H9 (cell line): ENCODE measurements at regions not wholly inside any gene's neighbourhood (a gene's known extent, or its start where the extent isn't known, plus 50 kb on each side); places are given as distances from the start of the nearest gene placed in this dataset.

Source experiments
- DNase-seq: peaks from one replicate; pipeline ENCODE4 v3.0.0-alpha.2; 2017
- H2AFZ ChIP-seq: one replicate; pipeline ENCODE4 v1.6.1; 2013; ENCODE audit warnings: mild to moderate bottlenecking, low read length, control low read depth, moderate library complexity
- H2AK5ac ChIP-seq: 2 replicates; pipeline ENCODE4 v1.6.1; 2013; ENCODE audit warnings: low read length, control low read depth, mixed read lengths; ENCODE audit not compliant: insufficient read length
- H2BK120ac ChIP-seq: one replicate; pipeline ENCODE4 v1.6.1; 2013; ENCODE audit warnings: low read depth, mild to moderate bottlenecking, low read length, control low read depth, inconsistent platforms; ENCODE audit not compliant: poor library complexity, severe bottlenecking
- H2BK12ac ChIP-seq: 2 replicates; pipeline ENCODE4 v1.6.1; 2013; ENCODE audit warnings: low read length, control low read depth, mixed read lengths, low read depth; ENCODE audit not compliant: insufficient read length
- H2BK15ac ChIP-seq: 2 replicates; pipeline ENCODE4 v1.6.1; 2013; ENCODE audit warnings: low read depth, low read length, control low read depth
- H2BK20ac ChIP-seq: one replicate; pipeline ENCODE4 v1.6.1; 2013; ENCODE audit warnings: low read depth, mild to moderate bottlenecking, low read length, control low read depth, inconsistent platforms; ENCODE audit not compliant: poor library complexity, severe bottlenecking
- H2BK5ac ChIP-seq: 2 replicates; pipeline ENCODE4 v1.6.1; 2013; ENCODE audit warnings: low read length, control low read depth, mixed read lengths; ENCODE audit not compliant: insufficient read length
- H3K14ac ChIP-seq: 2 replicates; pipeline ENCODE4 v1.6.1; 2013; ENCODE audit warnings: low read length, control low read depth; ENCODE audit not compliant: insufficient read depth
- H3K18ac ChIP-seq: 2 replicates; pipeline ENCODE4 v1.6.1; 2013; ENCODE audit warnings: low read depth, mild to moderate bottlenecking, mixed read lengths, low read length, control low read depth; ENCODE audit not compliant: insufficient read length
- H3K23ac ChIP-seq: 2 replicates; pipeline ENCODE4 v1.6.1; 2013; ENCODE audit warnings: low read length, control low read depth, mixed read lengths, low read depth; ENCODE audit not compliant: insufficient read length
- H3K23me2 ChIP-seq: 2 replicates; pipeline ENCODE4 v1.6.1; 2013; ENCODE audit warnings: low read depth, mild to moderate bottlenecking, mixed read lengths, low read length, control low read depth; ENCODE audit not compliant: insufficient read length, poor library complexity, severe bottlenecking
- H3K27ac ChIP-seq: 2 replicates; pipeline ENCODE4 v1.5.1; 2013; ENCODE audit warnings: low read length, control low read depth, mixed read lengths, low read depth; ENCODE audit not compliant: insufficient read length
- H3K27me3 ChIP-seq: 2 replicates; pipeline ENCODE4 v1.6.1; 2013; ENCODE audit warnings: low read length, control low read depth, inconsistent platforms; ENCODE audit not compliant: insufficient read depth
- H3K4ac ChIP-seq: 2 replicates; pipeline ENCODE4 v1.6.1; 2013; ENCODE audit warnings: low read depth, mild to moderate bottlenecking, control low read depth, inconsistent platforms, low read length, moderate library complexity
- H3K4me1 ChIP-seq: 2 replicates; pipeline ENCODE4 v1.6.1; 2013; ENCODE audit warnings: low read length, control low read depth, inconsistent platforms; ENCODE audit not compliant: insufficient read depth
- H3K4me2 ChIP-seq: 2 replicates; pipeline ENCODE4 v1.6.1; 2013; ENCODE audit warnings: low read length, control low read depth, mixed read lengths; ENCODE audit not compliant: insufficient read length, insufficient read depth
- H3K56ac ChIP-seq: 2 replicates; pipeline ENCODE4 v1.6.1; 2013; ENCODE audit warnings: low read depth, mild to moderate bottlenecking, mixed read lengths, low read length, control low read depth; ENCODE audit not compliant: insufficient read length
- H3K79me1 ChIP-seq: 2 replicates; pipeline ENCODE4 v1.6.1; 2013; ENCODE audit warnings: low read depth, mild to moderate bottlenecking, moderate library complexity, low read length, control low read depth, inconsistent platforms; ENCODE audit not compliant: insufficient read depth, poor library complexity, severe bottlenecking
- H3K79me2 ChIP-seq: 2 replicates; pipeline ENCODE4 v1.6.1; 2013; ENCODE audit warnings: low read length, control low read depth, inconsistent platforms; ENCODE audit not compliant: insufficient read depth
- H3K9ac ChIP-seq: 2 replicates; pipeline ENCODE4 v1.6.1; 2013; ENCODE audit warnings: low read length, control low read depth, mixed read lengths; ENCODE audit not compliant: insufficient read length; ENCODE audit errors: extremely low read depth
- H3K9me3 ChIP-seq: one replicate; pipeline ENCODE4 v1.6.1; 2013; ENCODE audit warnings: low read depth, low read length, inconsistent platforms; ENCODE audit not compliant: control insufficient read depth
- H3T11ph ChIP-seq: one replicate; pipeline ENCODE4 v1.6.1; 2013; ENCODE audit warnings: mild to moderate bottlenecking, low read length, control low read depth, inconsistent platforms
- H4K20me1 ChIP-seq: one replicate; pipeline ENCODE4 v1.6.1; 2013; ENCODE audit not compliant: control insufficient read depth, insufficient read length, insufficient read depth
- H4K5ac ChIP-seq: 2 replicates; pipeline ENCODE4 v1.6.1; 2013; ENCODE audit warnings: low read depth, mild to moderate bottlenecking, mixed read lengths, low read length, control low read depth; ENCODE audit not compliant: insufficient read length
- H4K8ac ChIP-seq: replicated peaks from 2 replicates; pipeline ENCODE4 v1.6.1; 2013; ENCODE audit warnings: low read length, control low read depth, mixed read lengths, low read depth; ENCODE audit not compliant: insufficient read length
- H4K91ac ChIP-seq: 2 replicates; pipeline ENCODE4 v1.6.1; 2013; ENCODE audit warnings: low read depth, mild to moderate bottlenecking, moderate library complexity, mixed read lengths, low read length, control low read depth; ENCODE audit not compliant: insufficient read length
- H3K27ac Mint-ChIP-seq, 3 experiments: 2 replicates in 2 of 3; 3 replicates in 1 of 3; pipeline ENCODE4 v1.8.0; 2020 to 2021; ENCODE audit warnings: mixed read lengths in 3 of 3, mild to moderate bottlenecking in 1 of 3, moderate library complexity in 1 of 3
- H3K27me3 Mint-ChIP-seq: 2 replicates; pipeline ENCODE4 v1.8.0; 2021; ENCODE audit warnings: low read depth, mild to moderate bottlenecking, moderate library complexity, mixed read lengths
- H3K36me3 Mint-ChIP-seq, 3 experiments: 2 replicates in 2 of 3; 3 replicates in 1 of 3; pipeline ENCODE4 v1.8.0; 2020 to 2021; ENCODE audit warnings: low read depth in 3 of 3, mixed read lengths in 3 of 3; ENCODE audit not compliant: insufficient read depth in 1 of 3
- H3K4me1 Mint-ChIP-seq, 2 experiments: 2 replicates each; pipeline ENCODE4 v1.8.0; 2020; ENCODE audit warnings: mixed read lengths in 2 of 2
- H3K4me3 Mint-ChIP-seq, 2 experiments: 2 replicates in 1 of 2; 3 replicates in 1 of 2; pipeline ENCODE4 v1.8.0; 2020 to 2021; ENCODE audit warnings: mild to moderate bottlenecking in 2 of 2, mixed read lengths in 2 of 2, moderate library complexity in 1 of 2
- H3K9me3 Mint-ChIP-seq, 2 experiments: 2 replicates in 1 of 2; 3 replicates in 1 of 2; pipeline ENCODE4 v1.8.0; 2020; ENCODE audit warnings: mild to moderate bottlenecking in 2 of 2, mixed read lengths in 2 of 2, moderate library complexity in 1 of 2
- CTCF ChIP-seq: fragments of 200-600 bp; sonication (generic); conservative IDR thresholded peaks from 3 replicates; pipeline ENCODE4 v1.8.0; 2021; ENCODE audit warnings: antibody characterized with exemption, mild to moderate bottlenecking
- WGBS: extraction: QIAGEN DNeasy Blood & Tissue Kit; methylation state at CpG from one replicate; pipeline ENCODE4 v1.1.7; 2013; ENCODE audit warnings: missing lambda C conversion rate, low lambda C conversion rate, mixed read lengths; ENCODE audit not compliant: insufficient read length; ENCODE audit errors: extremely low coverage; 5-methylcytosine and 5-hydroxymethylcytosine counted together

- WGBS, result no CpG with 5 or more reads among the region's 17 CpGs
- Histone ChIP-seq H3K9ac (no peak overlapping the region), H4K20me1 (no peaks in the 10 kb centered on the region), H2BK15ac (no peak overlapping the region), H3K27me3 (no peaks in the 10 kb centered on the region), H4K5ac (no peak overlapping the region), H3K14ac (no peak overlapping the region; the same call in 1 of the 2 replicates), H3K9me3 (no peaks in the 10 kb centered on the region), H2AK5ac (no peak overlapping the region), H3K4ac (no peak overlapping the region), H3K4me2 (no peak overlapping the region), H2AFZ (no peak overlapping the region), H2BK20ac (no peak overlapping the region), H3K56ac (no peak overlapping the region), H4K91ac (no peak overlapping the region), H3K23me2 (no peaks in the 10 kb centered on the region), H4K8ac (no peak overlapping the region), H3K23ac (no peak overlapping the region), H3K79me1 (no peaks in the 10 kb centered on the region), H3T11ph (no peak overlapping the region), H2BK12ac (no peak overlapping the region), H3K18ac (no peak overlapping the region), H2BK5ac (no peak overlapping the region), H3K4me1 (no peaks in the 10 kb centered on the region), H3K79me2 (no peaks in the 10 kb centered on the region), H3K27ac (no peak overlapping the region), H2BK120ac (no peak overlapping the region)
- Mint-ChIP-seq H3K4me1 (peaks cover 0 to 6% of the 10 kb centered on the region in 2 experiments; a peak in 2 of 4 replicates), H3K4me3 (no peak overlapping the region), H3K27me3 (peaks cover 1% of the 10 kb centered on the region; the same call in 1 of the 2 replicates), H3K36me3 (no peaks in the 10 kb centered on the region), H3K27ac (no peak overlapping the region; a peak in 1 of 7 replicates), H3K9me3 (no peaks in the 10 kb centered on the region)
- TF ChIP-seq CTCF, result no peak
- no peak for DNase-seq
Measured at GRCh38 chr9:135380311-135380960, 99.1 kb upstream of the PPP1R26 start.
